Liver (tissue), 8 donors: ENCODE measurements at regions not wholly inside any gene's neighbourhood (a gene's known extent, or its start where the extent isn't known, plus 50 kb on each side); places are given as distances from the start of the nearest gene placed in this dataset.

Experiments used
- DNase-seq: peaks from one replicate; pipeline ENCODE4 v3.0.0-alpha.2; 2017; ENCODE audit warnings: low spot score
- H3K27ac ChIP-seq, 2 donors: one replicate each; pipeline ENCODE4 v1.7.0; 2013; ENCODE audit warnings: inconsistent platforms in 2 of 2, low read length in 2 of 2, control low read depth in 1 of 2, low read depth in 1 of 2, mild to moderate bottlenecking in 1 of 2
- H3K27me3 ChIP-seq, 4 donors: one replicate each; pipeline versions ENCODE4 v1.6.1 to v1.7.0; 2013; ENCODE audit warnings: low read length in 3 of 4, inconsistent platforms in 1 of 4, mild to moderate bottlenecking in 1 of 4, moderate library complexity in 1 of 4; ENCODE audit not compliant: control insufficient read depth in 4 of 4, insufficient read depth in 4 of 4
- H3K36me3 ChIP-seq, 4 donors: one replicate each; pipeline versions ENCODE4 v1.6.1 to v1.7.0; 2013; ENCODE audit warnings: low read length in 3 of 4, mild to moderate bottlenecking in 3 of 4, low read depth in 1 of 4, moderate library complexity in 1 of 4; ENCODE audit not compliant: control insufficient read depth in 4 of 4, insufficient read depth in 3 of 4
- H3K4me1 ChIP-seq, 4 donors: one replicate each; pipeline versions ENCODE4 v1.6.1 to v1.7.0; 2013; ENCODE audit warnings: low read length in 3 of 4, mild to moderate bottlenecking in 3 of 4, moderate library complexity in 1 of 4; ENCODE audit not compliant: control insufficient read depth in 4 of 4, insufficient read depth in 4 of 4
- H3K4me3 ChIP-seq, 3 donors: one replicate each; pipeline versions ENCODE4 v1.6.1 to v1.7.0; 2013; ENCODE audit warnings: low read length in 3 of 3, control low read depth in 1 of 3, low read depth in 1 of 3, mild to moderate bottlenecking in 1 of 3
- H3K9ac ChIP-seq, 2 donors: one replicate each; pipeline ENCODE4 v1.7.0; 2013; ENCODE audit warnings: low read length in 2 of 2, mild to moderate bottlenecking in 2 of 2, moderate library complexity in 2 of 2, control low read depth in 1 of 2, low read depth in 1 of 2
- H3K9me3 ChIP-seq, 4 donors: one replicate each; pipeline versions ENCODE4 v1.6.1 to v1.7.0; 2013; ENCODE audit warnings: low read length in 3 of 4; ENCODE audit not compliant: control insufficient read depth in 4 of 4
- ATF3 ChIP-seq: IDR thresholded peaks from 2 replicates; pipeline ENCODE4 v1.6.1; 2016; ENCODE audit warnings: antibody characterized with exemption
- CTCF ChIP-seq: fragments of 150-350 bp; IDR thresholded peaks from 2 replicates; pipeline ENCODE4 v1.5.1; 2017; ENCODE audit warnings: improper control_type of control experiment, low read depth, low read length; ENCODE audit not compliant: missing input control
- EGR1 ChIP-seq, 2 donors: IDR thresholded peaks; 2 replicates each; pipeline ENCODE4 v1.6.1; 2016 to 2018; ENCODE audit warnings: antibody characterized with exemption in 2 of 2, low read depth in 2 of 2
- FOXA1 ChIP-seq: IDR thresholded peaks from 2 replicates; pipeline ENCODE4 v1.6.1; 2016; ENCODE audit warnings: antibody characterized with exemption
- FOXA2 ChIP-seq: IDR thresholded peaks from 2 replicates; pipeline ENCODE4 v1.6.1; 2016; ENCODE audit warnings: antibody characterized with exemption
- GABPA ChIP-seq, 2 donors: IDR thresholded peaks in 1 of 2; conservative IDR thresholded peaks in 1 of 2; 2 replicates each; pipeline ENCODE4 v1.6.1; 2016; ENCODE audit warnings: antibody characterized with exemption in 2 of 2, mild to moderate bottlenecking in 1 of 2, moderate library complexity in 1 of 2
- HNF4A ChIP-seq, 2 donors: conservative IDR thresholded peaks; 2 replicates each; pipeline ENCODE4 v1.6.1; 2016; ENCODE audit warnings: antibody characterized with exemption in 2 of 2, mild to moderate bottlenecking in 2 of 2
- HNF4G ChIP-seq: IDR thresholded peaks from 2 replicates; pipeline ENCODE4 v1.6.1; 2016; ENCODE audit warnings: antibody characterized with exemption
- JUND ChIP-seq, 2 donors: IDR thresholded peaks; 2 replicates each; pipeline ENCODE4 v1.6.1; 2016; ENCODE audit warnings: antibody characterized with exemption in 2 of 2
- MAX ChIP-seq: IDR thresholded peaks from 2 replicates; pipeline ENCODE4 v1.6.1; 2016; ENCODE audit warnings: antibody characterized with exemption
- NR2F2 ChIP-seq: IDR thresholded peaks from 2 replicates; pipeline ENCODE4 v1.6.1; 2016; ENCODE audit warnings: antibody characterized with exemption
- RAD21 ChIP-seq, 2 donors: IDR thresholded peaks; 2 replicates each; pipeline ENCODE4 v1.6.1; 2016; ENCODE audit warnings: antibody characterized with exemption in 2 of 2, mild to moderate bottlenecking in 2 of 2
- REST ChIP-seq: IDR thresholded peaks from 2 replicates; pipeline ENCODE4 v1.6.1; 2016; ENCODE audit warnings: antibody characterized with exemption, mild to moderate bottlenecking
- RXRA ChIP-seq, 2 donors: IDR thresholded peaks; 2 replicates each; pipeline ENCODE4 v1.6.1; 2017 to 2018; ENCODE audit warnings: antibody characterized with exemption in 2 of 2, mild to moderate bottlenecking in 1 of 2
- SP1 ChIP-seq: IDR thresholded peaks from 2 replicates; pipeline ENCODE4 v1.6.1; 2018; ENCODE audit warnings: antibody characterized with exemption, mild to moderate bottlenecking
- TAF1 ChIP-seq: conservative IDR thresholded peaks from 2 replicates; pipeline ENCODE4 v1.6.1; 2016; ENCODE audit warnings: antibody characterized with exemption, mild to moderate bottlenecking
- YY1 ChIP-seq: IDR thresholded peaks from 2 replicates; pipeline ENCODE4 v1.6.1; 2016; ENCODE audit warnings: antibody characterized with exemption, mild to moderate bottlenecking
- ZBTB33 ChIP-seq: IDR thresholded peaks from 2 replicates; pipeline ENCODE4 v1.6.1; 2016; ENCODE audit warnings: antibody characterized with exemption
- WGBS: extraction: QIAGEN DNeasy Blood & Tissue Kit; methylation state at CpG from one replicate; pipeline ENCODE4 v1.1.7; 2013; 5-methylcytosine and 5-hydroxymethylcytosine counted together
- donor health status: healthy.
- donor health status: healthy.
- donor health status: healthy.
- donor health status: healthy.
- donor health status: healthy.

- TF ChIP-seq ATF3: no peak
- no peak for TF ChIP-seq MAX
These were observed 177.3 kb upstream of the GOLIM4 start (continued) for GRCh38 chr3:168273036-168273435.

GRCh38 chr3:168272343-168272985 lies 176.7 kb upstream of the GOLIM4 start:
- H3K27ac ChIP-seq: no peak overlapping the region
- TF ChIP-seq MAX (no peak), JUND (IDR thresholded peaks at IDR 0.05) (no peak), GABPA (IDR thresholded peaks at IDR 0.05 in 1 of 2, conservative IDR thresholded peaks at IDR 0.05 in 1 of 2) (no peak), YY1 (no peak), HNF4G (no peak), RXRA (IDR thresholded peaks at IDR 0.05) (no peak), ZBTB33 (no peak), HNF4A (conservative IDR thresholded peaks at IDR 0.05) (no peak), FOXA1 (no peak), RAD21 (IDR thresholded peaks at IDR 0.05) (no peak), NR2F2 (no peak), CTCF (no peak), FOXA2 (no peak), ATF3 (no peak), EGR1 (IDR thresholded peaks at IDR 0.05; ENCODE audit: low read depth in 2 of 2) (no peak), SP1 (no peak), TAF1 (no peak), REST (no peak)
- H3K9me3 ChIP-seq: peaks cover 0 to 1% (median 0%) of the 10 kb centered on the region in 4 donors
- no peaks in the 10 kb centered on the region for H3K36me3 ChIP-seq
- no peak overlapping the region for H3K9ac ChIP-seq
- no peaks in the 10 kb centered on the region for H3K4me1 ChIP-seq
- H3K4me3 ChIP-seq: no peak overlapping the region
- WGBS: 78% methylated on average over 1 of the region's 1 CpG
- DNase-seq: no peak
- H3K27me3 ChIP-seq: peaks cover 0 to 3% (median 0%) of the 10 kb centered on the region in 4 donors
